GM19035 (cell line): ENCODE measurements at regions not wholly inside any gene's neighbourhood (a gene's known extent, or its start where the extent isn't known, plus 50 kb on each side); places are given as distances from the start of the nearest gene placed in this dataset.
A peak's percentile ranks its signal among the peaks of the same experiment; 100 is the strongest.

Source experiments
- ATAC-seq: cut with Tn5 transposase; IDR thresholded peaks from one replicate; pipeline ENCODE4 v1.9.1; 2021; ENCODE audit not compliant: unreplicated experiment

DNA sequence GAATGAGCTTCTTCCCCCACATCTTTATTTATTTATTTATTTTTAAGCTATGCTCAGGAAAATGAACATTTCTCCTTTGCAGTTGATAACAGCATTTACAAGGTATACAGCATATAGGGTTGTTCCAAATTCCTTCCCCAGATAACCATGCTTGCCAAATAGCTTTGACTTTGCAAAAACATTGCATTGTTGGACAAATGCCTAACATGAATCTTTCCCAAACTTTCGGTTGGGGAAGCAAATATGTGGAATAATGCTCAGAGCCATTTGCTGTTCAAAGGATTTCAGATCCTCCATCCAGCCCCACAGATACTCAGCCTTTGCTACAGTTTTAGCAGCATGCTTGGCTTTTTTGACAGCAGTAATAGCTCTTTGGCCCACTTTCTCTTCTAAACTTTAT, 127.2 kb upstream of the AGA start:
- ATAC-seq = no peak

GRCh38 chr4:177573507-177573906, 131.3 kb upstream of the AGA start:
- no peak for ATAC-seq

DNA sequence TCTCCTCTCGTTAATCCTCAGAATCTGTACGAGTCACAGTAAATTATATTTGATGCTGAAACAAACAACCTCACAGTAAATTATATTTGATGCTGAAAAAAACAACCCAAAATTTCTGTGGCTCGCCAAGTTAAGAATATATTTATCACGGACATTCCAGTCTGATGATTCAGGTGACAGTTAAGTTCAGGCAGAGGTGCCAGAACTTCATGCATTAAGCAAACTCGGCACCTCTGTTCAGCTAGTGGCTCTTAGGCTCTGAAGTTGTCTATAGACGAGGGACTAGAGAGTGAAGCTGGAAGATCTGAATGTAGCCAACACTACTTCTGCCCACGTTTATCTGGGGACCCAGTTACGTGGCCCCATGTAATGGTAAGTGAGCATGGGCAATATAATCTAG, 132.2 kb upstream of the AGA start:
- ATAC-seq = no peak

- ATAC-seq = no peak
Observed at GRCh38 chr4:177579649-177580048, 137.4 kb upstream of the AGA start.

- no peak for ATAC-seq
Observed at GRCh38 chr4:177582992-177583391, 140.8 kb upstream of the AGA start.

DNA sequence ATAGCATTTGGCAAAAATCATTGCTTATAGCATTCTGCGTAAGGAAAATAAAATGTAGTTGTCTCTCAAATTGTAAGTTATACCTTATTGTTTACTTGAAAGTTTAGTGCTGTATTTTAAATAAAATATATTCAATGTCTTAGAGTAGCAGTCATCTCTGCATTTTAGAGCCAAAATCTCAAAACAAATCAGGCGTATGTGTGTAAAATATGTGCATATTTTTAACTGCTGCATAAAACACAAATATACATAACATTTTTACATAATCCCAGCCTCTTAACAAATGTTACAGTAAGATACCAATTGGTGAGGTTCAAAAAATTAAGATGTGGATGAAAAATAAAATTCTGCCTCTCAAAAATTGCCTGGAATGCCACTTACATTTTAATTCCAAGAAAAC, 145.8 kb upstream of the AGA start:
- no peak for ATAC-seq

- no peak for ATAC-seq
Observed at GRCh38 chr4:177595386-177595785, 153.1 kb upstream of the AGA start.

DNA sequence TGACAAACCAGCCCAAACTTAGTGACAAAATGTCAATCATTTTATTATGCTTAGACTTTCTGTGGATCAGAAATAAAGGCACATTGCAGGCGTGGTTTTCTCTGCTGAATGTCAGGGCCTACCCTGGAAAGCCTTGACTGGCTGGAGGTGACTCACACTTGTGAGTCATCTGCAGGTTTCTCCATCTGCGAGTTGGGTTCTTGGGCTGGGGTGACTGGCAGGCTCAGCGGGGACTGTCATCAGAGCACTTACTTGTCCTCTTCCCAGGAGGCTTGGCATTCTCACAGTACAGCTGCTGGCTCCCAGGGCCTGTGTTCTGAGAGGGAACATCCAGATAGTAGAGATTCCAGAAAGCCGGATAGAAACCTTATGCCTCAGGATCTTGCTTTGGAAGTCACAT, 153.8 kb upstream of the AGA start:
- no peak for ATAC-seq

DNA sequence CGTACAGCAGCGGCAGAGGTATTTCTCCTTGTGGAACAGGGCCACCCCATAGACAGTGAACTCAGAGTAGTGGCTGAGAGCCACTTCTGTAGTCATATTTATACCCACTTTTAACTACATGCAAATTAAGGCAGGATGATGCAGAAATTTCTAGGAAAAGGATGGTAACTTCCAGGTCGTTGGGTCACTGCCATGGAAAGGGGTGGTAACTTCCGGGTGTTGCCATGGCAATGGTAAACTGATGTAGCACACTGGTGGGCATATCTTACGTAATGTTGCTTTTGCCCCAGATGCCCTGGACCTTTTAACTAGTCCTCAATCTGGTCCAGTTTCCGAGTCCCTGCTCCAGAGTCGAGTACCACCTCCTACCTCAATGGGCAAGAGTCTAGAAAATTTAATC, 154.8 kb upstream of the AGA start:
- ATAC-seq = no peak

DNA sequence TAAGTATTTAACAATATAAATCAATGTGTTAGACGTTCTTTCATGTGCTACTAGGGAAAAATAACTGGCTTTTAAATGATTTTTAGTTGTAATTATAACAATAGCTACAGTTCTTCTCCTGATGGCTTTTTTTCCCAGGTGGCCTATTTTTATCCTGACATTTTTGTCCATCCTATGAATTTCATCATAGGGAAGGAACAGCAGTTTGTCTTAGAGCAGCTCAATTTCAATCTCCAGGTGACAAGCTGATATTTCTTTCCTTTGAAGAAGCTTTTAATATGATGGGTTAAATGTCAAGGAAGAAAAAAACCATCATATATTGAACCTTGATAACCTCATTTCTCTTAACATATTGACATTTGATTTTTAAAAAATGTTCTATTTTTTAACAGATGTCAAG, 163.0 kb upstream of the AGA start:
- ATAC-seq = no peak

DNA sequence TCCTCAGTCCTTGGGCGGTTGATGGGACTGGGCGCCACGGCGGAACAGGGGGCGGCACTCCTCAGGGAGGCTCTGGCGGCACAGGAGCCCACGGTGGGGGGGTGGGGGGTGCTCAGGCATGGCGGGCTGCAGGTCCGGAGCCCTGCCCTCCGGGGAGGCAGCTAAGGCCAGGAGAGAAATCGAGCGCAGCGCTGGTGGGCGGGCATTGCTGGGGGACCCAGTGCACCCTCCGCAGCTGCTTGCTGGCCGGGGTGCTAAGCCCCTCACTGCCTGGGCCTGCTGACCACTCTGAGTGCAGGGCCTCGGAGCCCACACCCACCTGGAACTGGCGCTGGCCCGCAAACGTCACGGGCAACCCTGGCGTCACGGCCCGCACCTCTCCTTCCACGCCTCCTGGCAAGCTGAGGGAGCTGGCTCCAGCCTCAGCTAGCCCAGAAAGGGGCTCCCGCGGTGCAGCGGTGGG, 164.9 kb upstream of the AGA start:
- no peak for ATAC-seq

DNA sequence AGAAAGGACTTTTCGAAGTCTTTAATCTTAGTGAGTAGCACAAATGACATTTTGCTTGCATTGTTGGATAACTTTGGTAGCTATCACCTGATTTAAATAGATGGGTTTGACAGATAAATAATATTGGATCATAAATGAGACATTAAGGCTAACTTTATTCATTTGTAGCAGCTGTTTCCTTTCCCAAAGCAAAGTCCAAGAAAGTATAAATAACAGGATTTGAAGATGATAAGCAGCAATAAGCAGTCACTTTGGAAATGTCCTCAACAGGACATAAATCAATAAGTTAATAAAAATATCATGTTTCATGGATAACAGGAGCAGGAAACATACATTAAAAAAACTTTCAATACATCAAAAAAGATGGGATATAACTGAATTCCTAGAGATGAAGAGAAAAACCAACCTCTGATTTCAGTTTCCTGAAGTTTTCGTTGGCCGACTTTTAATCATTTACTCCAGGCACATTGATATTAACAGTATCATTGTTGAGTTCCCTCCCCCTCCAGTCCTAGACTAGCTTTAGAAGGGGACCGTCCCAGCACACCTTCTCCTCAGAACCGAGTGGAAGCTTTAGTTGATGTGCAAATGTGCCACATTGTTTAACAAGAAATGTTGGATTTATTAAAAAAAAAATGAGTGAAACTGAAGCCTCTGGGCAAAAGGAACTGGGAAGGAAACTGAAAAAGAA, 169.9 kb upstream of the AGA start:
- ATAC-seq = no peak

DNA sequence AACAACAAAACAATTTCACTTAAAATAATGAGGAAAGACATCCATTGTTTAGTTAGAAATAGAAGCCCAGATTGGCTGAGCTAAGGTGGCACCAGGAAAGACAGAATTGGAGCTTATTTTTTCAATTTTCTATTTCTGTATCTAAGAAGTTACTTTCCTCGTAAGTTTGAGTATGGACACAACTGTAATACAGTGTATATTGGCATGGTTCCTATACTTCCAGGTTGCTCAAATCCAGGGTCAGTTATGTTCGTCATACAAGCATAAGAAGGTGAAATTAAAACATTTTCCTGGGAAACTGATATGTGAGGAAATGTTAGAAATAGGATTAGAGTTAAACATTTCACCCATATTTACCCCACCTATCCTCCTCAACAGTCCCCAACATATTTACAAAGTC, 170.4 kb upstream of the AGA start:
- no peak for ATAC-seq

DNA sequence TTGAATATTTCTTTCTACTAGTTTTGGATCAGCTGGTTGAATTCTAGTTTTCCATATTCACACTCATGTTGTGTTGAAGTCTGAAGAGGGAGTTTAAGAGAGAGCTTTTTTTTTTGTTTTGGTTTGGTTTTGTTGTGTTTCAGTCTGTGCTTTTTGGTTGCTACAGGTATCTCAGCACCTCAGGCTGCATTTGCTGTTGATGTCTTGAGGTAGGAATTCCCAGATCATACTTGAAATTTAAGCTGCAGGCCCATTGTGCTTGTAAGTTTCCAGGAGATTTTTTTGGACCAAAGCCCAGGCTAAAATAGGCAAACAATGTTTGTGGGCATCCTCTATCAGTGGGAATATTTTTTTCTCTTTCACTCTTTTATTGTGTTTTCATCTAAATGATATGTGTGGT, 190.2 kb upstream of the AGA start:
- no peak for ATAC-seq

DNA sequence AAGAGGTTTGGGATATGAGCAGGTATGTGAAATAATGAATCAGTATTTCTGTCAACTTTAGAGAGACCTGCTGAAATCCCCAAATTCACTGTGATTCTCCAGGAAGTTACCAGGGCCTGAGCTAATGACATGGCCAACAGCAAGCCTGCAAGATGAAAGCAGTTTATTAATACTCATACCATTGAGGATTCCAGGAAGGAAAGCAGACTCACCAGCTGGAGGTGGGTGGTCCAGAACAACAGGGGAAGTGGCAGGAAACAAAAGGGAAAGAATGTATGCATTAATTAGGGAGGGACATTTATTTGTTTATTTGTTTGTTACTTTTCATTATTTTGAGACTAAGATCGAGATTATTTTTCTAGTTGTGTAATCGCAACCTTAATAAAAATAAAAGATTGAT, 196.6 kb upstream of the AGA start:
- no peak for ATAC-seq

GRCh38 chr4:177640864-177641263, 198.6 kb upstream of the AGA start:
- ATAC-seq = no peak

GRCh38 chr4:177660223-177660622, 218.0 kb upstream of the AGA start:
- ATAC-seq = no peak

GRCh38 chr4:177667687-177668086, 225.4 kb upstream of the AGA start:
- ATAC-seq = no peak

DNA sequence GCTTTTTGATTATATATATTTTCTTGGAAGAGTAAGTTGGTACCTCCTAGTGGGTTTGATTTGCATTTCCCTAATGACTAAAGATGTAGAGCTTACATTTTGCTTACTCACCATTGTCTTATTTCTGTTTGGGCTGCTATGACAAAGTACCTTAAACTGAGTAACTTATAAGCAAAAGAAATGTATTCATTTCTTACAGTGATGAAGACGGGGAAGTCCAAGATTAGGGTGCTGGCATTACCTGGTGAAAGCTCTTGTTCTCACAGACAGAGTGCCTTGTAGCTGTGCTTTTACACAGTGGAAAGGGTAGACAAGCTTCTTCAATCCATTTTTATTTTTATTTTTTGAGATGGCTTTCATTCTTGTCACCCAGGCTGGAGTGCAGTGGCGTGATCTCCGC, 229.2 kb upstream of the AGA start:
- ATAC-seq = no peak

GRCh38 chr4:177671845-177672244, 229.6 kb upstream of the AGA start:
- no peak for ATAC-seq

GRCh38 chr4:177673985-177674489, 231.8 kb upstream of the AGA start:
- ATAC-seq = no peak

- ATAC-seq = peak; percentile 63
Observed at GRCh38 chr4:177680308-177680707, 238.1 kb upstream of the AGA start.

DNA sequence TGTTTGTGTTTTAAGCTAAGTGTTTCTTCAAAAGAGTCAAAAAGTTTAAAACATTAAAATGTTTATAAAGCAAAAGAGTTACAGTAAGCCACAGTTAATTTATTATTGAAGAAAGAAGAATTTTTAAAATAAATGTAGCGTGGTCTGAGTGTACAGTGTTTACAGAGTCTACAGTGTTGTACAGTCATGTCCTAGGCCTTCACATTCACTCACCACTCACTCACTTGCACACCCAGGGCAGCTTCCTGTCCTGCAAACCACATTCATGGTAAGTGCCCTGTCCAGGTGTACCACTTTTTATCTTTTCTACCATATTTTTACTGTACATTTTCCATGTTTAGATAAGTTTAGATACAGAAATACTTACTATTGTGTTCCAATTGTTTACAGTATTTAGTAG, 239.7 kb upstream of the AGA start:
- ATAC-seq = no peak
